Sciatic nerve (tissue), 2 donors: ENCODE measurements at regions not wholly inside any gene's neighbourhood (a gene's known extent, or its start where the extent isn't known, plus 50 kb on each side); places are given as distances from the start of the nearest gene placed in this dataset.

Experiments used
- ATAC-seq: fragments of 200-7000 bp; cut with Tn5 transposase; one replicate; pipeline ENCODE4 v1.9.1; 2020; ENCODE audit warnings: mild to moderate bottlenecking, moderate library complexity
- DNase-seq: peaks from one replicate; pipeline ENCODE4 v3.0.0-alpha.2; 2020; ENCODE audit warnings: low spot score
- intact Hi-C: fragments of 100-400 bp; cut with DNase I; formaldehyde crosslinking; loops from one replicate; pipeline ENCODE4 v1.14.2; 2022
- donor health status: DM: no; HTN: no; CAD: no.
- donor health status: DM: no; HTN: no; CAD: no.

GRCh38 chr3:72316501-72317279 lies 531.6 kb downstream of the SHQ1 start:
- DNase-seq: no peak
- ATAC-seq: no peak
- intact Hi-C loops: no loop called here

DNA sequence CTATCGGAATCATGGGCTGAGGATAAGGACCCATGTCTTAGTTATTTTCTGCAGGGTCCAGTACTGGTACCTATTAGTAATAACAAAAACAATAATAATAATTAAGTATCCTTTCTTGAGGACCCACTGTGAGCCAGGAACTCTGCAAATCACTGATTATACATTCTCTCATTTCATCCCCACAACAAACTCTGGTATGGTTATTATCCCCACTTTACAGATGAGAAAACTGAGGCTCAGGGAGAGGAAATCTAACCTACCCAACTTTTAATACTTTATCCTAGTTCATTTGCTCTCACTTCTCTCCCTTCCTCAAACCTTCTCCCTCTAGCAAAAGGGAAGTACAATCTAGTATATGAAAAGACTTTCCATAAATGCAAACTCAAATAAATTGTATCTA lies 528.4 kb upstream of the PROK2 start:
- intact Hi-C loops: no loop called here
- no peak for ATAC-seq
- no peak for DNase-seq

GRCh38 chr3:72312339-72312738 lies 527.4 kb upstream of the PROK2 start:
- ATAC-seq: no peak
- DNase-seq: no peak
- intact Hi-C loops: no loop called here

DNA sequence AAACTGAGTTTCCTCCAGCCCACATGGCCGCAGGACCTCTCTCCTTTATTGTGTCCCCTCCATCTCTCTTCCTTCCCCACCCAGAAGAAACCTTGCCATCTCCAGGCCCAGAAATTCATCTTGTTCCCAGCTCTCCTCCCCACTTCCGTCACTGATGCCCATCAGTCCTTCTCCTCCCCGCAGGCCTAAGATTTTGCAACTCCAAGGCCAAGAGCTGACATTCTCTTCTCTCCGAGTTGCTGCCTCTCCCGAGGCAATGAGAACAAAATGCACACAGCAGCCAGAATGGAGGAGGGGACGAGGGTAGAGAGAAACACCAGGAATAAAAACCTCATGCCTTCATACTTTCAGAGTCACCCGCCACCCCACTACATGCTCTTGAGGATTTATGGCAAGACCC lies 526.5 kb upstream of the PROK2 start:
- intact Hi-C loops: no loop called here
- DNase-seq (no peak), ATAC-seq (no peak)

DNA sequence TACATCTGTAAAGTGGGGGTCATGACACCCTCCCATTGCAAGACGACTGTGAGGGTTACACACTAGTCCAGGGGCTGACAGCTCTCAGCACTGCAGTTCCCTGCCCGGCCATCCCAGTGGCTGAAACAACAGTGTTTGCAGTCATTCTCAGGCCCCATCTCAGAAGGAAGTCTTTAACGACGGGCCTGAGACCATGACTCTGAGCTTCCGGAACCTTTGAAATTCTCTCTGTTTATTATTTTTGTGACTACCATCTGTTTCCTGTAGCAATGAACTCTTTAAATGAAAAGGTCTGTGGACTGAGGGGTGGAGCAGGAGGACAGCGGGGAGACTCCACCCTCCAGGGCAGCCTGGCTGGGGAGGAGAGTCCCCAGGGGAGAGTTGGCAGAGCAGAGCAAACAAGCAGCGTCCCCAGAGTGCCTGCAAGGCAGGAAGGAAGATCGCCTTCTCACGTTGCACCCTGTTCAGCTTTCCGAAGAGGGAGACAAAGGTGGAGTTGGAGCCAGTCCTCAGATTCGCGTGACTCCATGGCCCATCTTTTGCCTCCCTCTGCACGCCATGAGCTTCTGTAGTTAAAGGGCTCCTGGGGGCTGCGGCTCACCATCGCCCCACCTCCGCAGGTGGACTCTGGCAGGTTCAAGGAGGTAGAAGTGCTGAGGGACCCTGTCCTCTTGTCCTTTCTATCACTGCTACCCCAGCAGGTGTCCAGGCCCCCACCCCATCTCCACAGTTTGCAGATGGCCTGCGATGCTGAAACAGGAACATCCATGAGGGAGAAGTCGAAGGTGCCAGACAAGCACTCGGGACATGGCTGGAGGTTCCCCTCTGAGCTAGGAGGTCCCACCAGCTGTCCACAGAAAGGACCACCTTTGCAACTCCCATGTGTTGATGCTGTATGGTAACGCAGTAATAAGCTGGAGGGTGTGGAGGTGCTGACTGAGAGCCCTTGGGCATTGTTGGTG lies 525.8 kb upstream of the PROK2 start:
- DNase-seq (no peak), ATAC-seq (peak; percentile 64)
- intact Hi-C loops: no loop called here

DNA sequence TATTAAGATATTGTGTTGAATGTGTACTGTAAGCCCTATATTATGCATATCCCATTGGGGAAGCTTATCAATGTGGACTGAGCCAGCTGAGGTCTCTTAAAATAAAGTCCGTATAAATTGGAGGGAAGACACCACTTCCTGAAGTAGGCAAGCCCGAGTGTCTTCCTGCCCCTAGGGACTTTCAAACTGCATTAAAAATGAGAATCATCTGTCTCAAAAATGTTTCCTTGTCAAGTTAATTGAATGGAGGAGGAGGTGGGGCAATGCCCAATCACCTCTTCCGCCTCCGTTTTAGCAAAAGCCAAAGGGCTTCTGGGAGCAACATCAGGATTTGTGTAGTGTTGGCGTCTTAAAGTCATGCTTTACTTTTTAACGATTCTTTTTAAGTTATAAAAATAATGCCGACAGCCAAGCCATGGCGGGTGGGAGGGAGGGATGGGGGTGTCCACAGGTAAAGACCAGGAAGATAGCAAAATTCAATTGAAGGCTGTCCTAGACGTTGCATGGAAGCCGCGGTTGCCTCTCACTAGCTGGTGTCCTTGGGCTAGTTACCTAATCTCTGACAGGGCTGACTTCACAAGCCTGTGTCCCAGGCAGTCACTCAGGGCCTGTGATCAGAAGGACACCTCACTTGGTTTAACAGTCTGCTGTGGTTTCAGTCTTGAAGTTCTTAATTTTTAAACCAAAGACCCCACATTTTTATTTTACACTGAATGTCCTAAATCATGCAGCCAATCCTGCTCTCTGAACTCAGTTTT lies 524.9 kb upstream of the PROK2 start:
- intact Hi-C loops: no loop called here
- DNase-seq (no peak), ATAC-seq (no peak)

DNA sequence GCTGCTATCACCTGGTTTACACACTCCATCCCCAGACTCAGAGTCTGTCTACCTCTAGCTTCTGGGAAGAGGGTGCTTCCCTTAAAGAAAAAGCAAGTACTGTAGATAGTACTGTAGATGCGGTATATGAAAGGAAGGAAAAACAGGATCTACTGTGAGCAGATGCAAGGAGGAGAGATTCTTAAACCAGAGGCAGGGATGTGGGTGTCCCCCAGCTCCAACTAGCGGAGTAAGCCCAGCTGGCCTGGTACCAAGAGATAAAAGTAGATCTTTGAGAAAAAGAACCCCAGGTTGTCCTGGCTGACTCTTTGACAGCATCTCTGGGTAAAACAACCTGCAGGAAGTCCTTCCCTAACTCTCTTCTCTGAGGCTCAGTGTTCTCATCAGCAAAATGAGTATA lies 523.7 kb upstream of the PROK2 start:
- DNase-seq (no peak), ATAC-seq (no peak)
- intact Hi-C loops: no loop called here

DNA sequence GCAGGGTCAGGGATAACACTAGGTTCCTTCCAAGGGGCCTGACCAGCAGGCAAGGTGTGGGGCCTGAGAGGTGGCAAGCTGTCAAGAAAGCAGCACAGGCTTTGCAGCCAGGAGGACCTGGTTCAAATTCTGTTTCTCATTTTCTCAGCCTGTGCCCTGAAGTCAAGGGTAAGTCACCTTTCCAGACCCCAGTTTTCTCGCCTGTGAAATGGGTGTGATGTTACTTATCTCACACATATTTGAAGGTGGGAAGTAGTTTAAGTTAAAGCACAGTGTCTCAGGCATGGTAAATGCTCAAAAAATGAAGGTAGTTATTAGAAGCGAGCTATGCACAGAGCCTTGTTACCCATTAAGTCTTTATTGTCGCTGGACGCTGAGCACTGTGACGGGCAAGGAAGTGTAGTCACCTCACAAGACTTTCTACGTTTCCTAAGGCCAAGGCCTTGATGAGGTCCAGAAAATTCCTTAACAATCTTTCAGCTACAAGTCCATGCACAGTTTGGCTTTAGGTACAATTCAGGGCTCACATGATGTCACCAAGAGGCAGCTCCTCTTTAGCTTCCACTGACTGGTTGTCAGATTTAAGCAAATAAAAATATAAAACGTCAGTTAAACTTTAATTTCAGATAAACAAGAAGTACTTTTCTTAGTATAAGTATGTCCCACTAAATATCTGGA lies 522.6 kb upstream of the PROK2 start:
- no peak for ATAC-seq
- no peak for DNase-seq
- intact Hi-C loops: no loop called here

GRCh38 chr3:72306800-72307341 lies 521.9 kb upstream of the PROK2 start:
- DNase-seq: no peak
- peak; percentile 41 for ATAC-seq
- intact Hi-C loops: no loop called here

DNA sequence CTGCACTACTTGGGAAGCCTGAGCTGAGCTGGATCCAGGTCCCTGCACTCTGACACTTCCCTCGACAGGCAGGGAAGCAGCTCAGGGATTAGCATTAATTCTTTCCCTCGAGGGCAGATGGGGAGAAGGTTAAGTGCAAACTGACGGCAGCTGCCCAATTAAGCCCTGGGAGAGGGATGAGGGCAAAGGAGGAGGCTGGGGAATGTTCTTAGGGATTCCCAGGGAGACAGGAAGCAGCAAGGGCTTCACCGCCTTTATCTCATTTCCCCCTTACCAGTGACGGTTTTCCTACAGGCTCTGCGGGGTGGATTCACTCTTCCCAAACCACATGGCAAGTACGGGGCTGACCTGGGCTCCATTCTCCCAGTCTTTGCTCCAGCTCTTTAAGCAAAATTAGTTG lies 519.0 kb upstream of the PROK2 start:
- DNase-seq: no peak
- intact Hi-C loops: no loop called here
- peak; percentile 50 for ATAC-seq

GRCh38 chr3:72301779-72302178 lies 516.8 kb upstream of the PROK2 start:
- no peak for DNase-seq
- no peak for ATAC-seq
- intact Hi-C loops: no loop called here

GRCh38 chr3:72300621-72301020 lies 515.7 kb upstream of the PROK2 start:
- no peak for ATAC-seq
- DNase-seq: no peak
- intact Hi-C loops: no loop called here

- intact Hi-C loops: no loop called here
- no peak for DNase-seq
- ATAC-seq: no peak
Measured at GRCh38 chr3:72299823-72300222, 514.9 kb upstream of the PROK2 start.

DNA sequence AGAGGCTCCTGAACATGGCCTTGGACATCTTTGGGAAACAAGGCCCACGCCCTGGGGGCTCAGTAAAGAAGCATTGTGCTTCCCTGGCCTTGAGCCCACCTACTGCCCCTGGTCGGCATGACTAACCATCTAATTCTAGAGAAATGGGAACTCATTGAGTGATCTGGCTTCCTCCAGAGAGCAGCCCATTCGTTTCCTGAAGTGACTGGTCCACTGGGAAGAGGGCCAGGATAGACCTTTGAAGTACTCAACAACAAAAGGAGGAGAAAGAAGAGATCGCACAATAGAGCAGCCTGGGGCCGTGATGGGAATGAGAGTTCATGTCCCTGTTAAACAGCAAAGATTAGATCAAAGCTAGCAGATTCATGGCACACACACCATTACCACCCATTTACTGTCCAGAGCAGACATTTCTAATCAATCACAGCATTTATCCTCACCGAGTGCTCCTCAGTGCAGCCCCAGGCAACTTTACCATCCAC lies 514.4 kb upstream of the PROK2 start:
- intact Hi-C loops: no loop called here
- ATAC-seq (no peak), DNase-seq (no peak)

GRCh38 chr3:72298201-72299152 lies 513.5 kb upstream of the PROK2 start:
- DNase-seq (no peak), ATAC-seq (peak; percentile 20)
- intact Hi-C loops: no loop called here

DNA sequence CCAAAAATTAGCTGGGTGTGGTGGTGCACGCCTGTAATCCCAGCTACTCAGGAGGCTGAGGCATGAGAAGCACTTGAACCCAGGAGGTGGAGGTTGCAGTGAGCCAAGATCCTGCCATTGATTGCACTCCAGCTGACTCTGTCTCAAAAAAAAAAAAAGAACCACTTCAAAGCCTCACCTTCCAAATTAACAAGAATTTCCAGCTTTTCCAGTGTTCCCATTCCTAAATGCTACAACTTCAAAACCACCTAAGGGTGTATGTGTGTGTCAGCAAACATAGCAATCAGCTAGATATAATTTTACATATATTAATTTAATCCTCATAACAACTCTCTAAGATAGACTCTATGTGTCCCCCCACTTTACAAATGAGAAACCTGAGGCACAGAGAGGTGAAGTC lies 512.5 kb upstream of the PROK2 start:
- intact Hi-C loops: no loop called here
- no peak for ATAC-seq
- no peak for DNase-seq

DNA sequence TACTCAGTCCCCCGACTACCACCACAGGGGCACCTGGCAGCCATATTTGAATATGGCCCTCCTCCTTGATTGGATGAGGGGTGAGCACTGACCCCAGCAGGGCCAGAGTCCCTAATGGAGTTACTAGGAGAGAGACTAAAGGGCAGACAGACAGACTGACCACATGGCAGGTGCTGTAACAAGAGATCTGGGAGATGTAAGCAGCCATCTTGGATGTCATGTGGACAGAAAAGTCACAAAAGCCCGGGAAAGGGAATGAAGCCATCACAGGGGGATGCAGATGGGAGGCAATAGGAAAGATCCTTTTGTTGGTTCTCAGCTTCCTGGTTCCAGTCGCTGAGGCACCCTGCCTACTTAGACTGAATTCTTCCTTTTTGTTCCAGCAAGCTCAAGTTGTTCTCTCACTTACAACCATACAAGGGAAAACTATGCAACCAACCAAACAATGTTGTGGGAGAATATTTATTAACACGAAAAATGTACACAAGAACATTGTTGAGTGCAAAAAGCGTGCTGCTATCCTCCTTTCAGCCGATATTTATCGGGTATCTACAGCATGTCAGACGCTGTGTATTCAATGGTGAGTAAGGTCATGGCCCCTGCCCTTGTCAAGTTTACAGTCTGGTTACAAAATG lies 511.6 kb upstream of the PROK2 start:
- DNase-seq (no peak), ATAC-seq (no peak)
- intact Hi-C loops: no loop called here
